Stimulated activated CD4-positive, alpha-beta T cell treated with anti-CD3 and anti-CD28 coated beads, TNF-alpha, amount 100 ng/mL, for 24 hours (primary cell): ENCODE measurements at regions not wholly inside any gene's neighbourhood (a gene's known extent, or its start where the extent isn't known, plus 50 kb on each side); places are given as distances from the start of the nearest gene placed in this dataset.

Experiments used
- DNase-seq, 3 experiments: peaks; one replicate each; pipeline ENCODE4 v3.0.0-alpha.2; 2020; ENCODE audit warnings: low read depth in 3 of 3

DNA sequence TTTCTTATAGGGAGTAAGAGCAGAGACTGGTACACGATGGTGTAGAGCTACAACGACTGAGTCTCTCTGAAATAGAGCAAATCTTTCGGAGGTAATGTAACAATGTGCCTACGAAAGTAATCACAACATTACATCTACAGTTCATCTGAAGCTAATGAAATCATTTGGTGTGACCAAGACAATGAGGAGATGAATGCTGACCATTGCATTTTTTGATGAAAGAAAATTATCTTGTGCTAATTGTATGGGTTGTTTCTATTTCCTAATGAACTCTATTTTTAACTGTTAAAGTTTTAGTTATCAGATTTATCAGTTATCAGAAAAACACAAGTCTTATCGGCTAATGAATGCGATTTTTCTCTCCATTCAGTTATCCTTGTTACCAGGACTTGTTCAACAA, 913.4 kb downstream of the SLITRK6 start:
- DNase-seq, result no peak

DNA sequence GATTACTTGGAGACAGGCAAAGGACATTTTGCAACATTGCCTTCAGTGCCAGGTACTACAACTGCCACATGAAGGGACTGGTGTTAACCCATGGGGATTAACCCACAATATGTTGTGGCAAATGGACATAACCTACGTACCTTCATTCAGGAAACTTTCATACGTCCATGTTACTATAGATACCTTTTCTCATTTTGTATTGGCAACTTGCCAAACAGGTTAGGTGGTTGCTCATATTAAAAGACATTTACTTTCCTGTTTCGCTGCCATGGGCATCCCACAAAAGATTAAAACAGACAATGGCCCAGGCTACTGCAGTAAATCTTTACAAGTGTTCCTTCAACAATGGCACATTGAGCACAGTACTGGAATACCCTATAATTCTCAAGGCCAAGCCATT, 925.3 kb downstream of the SLITRK6 start:
- DNase-seq, result no peak

DNA sequence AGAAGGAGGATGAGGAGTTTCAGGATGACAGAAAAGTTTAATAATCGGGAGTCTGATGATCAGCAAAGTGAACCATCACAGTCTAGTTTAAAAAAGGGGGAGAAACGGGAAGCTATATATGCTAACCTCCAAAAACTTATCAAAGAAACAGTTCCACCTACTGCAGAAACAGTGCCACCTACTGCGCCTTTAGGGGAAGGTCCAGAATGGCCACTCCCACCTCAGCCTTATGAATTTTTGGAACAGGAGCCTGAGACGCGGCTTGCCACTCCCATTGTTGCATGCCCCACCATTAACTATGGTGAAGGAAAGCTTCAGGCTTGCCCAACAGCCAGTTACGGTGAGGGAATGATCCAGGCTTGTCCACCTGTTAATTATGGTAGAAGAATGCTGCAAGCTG, 929.0 kb downstream of the SLITRK6 start:
- no peak for DNase-seq

DNA sequence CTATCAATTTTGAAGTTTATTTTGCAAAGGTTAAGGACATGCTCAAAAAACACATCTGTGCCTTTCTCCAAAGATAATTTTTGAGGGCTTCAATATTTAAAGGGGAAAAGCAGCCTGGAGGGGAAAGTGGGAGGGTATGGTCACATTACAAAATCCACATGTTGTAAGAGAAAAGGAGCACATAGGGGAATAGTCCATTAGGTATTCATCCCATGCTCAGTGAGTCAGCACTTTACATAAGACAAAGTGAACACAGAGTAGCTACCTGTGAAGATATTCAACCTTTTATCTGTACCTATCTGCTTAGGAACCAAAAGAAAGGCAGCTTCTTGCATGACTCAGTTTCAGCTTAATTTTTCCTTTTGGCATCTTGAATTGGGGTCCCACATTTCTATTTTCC, 932.0 kb downstream of the SLITRK6 start:
- DNase-seq, result no peak

DNA sequence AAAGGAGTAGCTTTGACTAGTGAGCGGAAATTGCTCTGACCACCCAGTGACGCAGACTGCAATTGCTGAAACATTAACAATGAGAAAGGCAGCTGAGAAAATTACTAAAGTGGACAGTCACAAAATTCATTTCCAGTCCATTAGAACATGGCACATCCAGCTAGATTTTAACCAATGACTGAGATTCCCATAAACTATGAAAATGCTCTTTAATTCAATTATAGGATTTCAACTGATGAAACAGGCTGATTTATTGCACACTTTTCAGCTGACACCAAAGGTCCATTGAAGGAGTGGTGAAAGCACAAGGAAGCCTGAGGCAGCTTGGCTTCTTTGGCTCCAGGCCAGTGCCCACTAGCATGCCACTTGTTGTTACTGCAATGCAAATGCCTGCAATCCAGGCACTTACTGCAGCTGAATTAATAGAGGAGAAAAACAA, 933.4 kb downstream of the SLITRK6 start:
- DNase-seq, result no peak

DNA sequence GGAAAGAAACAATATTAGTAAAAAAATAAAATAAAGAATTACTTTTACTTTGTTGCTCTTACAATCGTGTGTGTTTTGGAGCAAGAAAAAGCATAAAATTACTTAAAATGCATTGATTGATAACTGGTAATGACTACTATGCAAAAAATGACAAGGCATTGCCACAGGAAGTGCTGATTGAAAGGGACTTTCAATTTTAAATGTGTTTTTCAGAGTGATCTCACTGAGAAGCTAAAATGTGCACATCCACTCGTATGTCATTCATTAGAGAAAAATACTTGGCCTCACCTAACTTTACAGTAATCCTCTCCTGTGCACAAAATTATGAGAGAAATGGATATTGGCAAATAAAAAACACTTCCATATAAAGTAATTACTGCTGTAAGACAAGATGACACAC, 934.9 kb downstream of the SLITRK6 start:
- DNase-seq, result no peak

DNA sequence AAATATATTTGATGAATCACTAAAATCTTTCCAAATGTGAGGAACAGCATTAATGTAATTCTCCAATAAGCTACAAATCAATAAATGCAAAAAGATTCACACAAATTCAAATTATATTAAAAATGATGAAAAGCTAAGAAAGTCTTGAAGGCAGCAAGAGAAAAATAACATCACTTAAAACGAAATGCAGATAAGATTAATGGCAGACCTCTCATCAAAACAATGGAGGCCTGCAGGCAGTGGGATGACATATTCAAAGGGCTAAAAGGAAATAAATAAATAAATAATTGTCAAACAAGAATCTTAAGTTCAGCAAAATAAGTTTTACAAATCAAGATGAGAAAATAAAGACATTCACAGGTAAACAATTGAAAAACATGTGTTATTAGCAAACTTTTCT, 952.1 kb downstream of the SLITRK6 start:
- DNase-seq, result no peak

DNA sequence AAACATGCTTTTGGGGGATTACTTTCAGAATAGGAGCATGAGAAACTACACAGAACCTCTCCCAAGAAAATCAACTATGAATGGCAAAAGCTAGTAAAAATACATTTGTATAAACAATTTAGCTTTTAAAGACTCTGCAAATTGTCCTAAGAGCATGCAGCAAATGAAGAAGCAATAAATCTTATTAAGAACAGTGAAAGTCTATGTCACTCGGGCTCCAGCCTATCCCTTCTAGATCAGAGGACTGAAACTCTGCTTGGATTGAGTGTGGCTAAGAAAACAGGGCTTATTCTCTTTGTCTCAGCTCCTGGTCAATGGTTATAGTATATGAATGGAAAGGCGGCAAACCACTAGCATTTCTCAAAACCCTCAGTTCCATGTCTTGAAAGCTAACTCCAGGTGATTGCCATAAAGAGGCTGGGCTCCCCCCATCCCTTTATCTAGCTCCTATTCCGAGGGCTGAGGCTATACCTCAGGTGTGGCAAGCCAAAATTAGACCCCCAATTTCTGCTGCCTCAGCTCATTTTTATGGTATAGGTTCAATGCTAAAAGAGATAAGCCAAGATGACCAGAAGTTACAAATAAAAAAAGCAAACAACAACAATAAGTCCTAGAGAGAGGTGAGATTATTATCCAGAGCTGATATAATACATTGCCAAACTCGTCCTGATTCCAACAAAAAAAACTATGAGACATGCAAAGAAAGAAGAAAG, 953.2 kb downstream of the SLITRK6 start:
- no peak for DNase-seq

DNA sequence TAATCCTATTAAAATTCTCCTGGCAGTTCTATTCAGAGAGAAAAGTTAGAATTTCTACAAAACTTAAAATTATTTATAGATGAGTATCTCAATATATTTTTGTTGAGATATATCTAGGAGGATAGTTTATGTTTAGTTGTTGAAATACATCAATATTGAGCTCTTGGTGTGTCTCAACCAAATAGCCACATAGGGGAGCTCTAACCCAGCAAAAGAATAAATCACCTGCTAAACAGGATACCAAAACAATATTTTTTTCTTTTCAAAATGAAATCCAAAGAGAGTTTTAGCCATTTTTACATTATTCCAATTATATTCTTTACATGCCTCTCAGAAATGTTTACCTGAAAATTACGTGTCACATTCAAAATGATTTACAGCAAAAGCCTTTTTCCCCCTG, 954.7 kb downstream of the SLITRK6 start:
- no peak for DNase-seq

DNA sequence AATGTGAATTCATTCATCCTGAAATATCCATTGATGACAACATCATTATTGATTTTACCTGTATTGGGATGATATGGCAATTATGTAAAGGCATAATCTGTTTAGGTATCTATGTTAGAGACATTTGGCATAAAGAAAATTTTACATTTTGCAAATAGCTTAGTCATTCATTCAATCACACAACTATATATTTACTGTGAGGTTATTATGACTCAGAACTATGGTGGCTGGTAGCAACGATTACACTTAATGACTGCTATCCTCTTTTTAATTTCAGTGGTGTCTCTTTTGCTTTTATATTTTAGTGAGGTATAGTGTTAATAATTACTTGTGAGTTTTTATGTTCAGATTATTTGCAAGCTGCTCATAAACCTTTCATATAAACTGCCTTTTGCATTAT, 955.9 kb downstream of the SLITRK6 start:
- no peak for DNase-seq

DNA sequence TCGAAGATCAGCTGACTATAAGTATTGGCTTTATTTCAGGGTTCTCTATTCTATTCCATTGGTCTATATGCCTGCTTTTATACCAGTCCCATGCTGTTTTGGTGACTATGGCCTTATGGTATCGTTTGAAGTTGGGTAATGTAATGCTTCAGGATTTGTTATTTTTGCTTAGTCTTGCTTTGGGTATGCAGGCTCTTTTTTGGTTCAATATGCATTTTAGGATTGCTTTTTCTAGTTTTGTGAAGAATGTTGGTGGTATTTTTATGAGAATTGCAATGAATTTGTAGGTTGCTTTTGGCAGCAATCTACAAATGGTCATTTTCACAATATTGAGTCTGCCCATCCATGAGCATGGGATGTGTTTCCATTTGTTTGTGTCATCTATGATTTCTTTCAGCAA, 951.9 kb upstream of the SLITRK1 start:
- no peak for DNase-seq

DNA sequence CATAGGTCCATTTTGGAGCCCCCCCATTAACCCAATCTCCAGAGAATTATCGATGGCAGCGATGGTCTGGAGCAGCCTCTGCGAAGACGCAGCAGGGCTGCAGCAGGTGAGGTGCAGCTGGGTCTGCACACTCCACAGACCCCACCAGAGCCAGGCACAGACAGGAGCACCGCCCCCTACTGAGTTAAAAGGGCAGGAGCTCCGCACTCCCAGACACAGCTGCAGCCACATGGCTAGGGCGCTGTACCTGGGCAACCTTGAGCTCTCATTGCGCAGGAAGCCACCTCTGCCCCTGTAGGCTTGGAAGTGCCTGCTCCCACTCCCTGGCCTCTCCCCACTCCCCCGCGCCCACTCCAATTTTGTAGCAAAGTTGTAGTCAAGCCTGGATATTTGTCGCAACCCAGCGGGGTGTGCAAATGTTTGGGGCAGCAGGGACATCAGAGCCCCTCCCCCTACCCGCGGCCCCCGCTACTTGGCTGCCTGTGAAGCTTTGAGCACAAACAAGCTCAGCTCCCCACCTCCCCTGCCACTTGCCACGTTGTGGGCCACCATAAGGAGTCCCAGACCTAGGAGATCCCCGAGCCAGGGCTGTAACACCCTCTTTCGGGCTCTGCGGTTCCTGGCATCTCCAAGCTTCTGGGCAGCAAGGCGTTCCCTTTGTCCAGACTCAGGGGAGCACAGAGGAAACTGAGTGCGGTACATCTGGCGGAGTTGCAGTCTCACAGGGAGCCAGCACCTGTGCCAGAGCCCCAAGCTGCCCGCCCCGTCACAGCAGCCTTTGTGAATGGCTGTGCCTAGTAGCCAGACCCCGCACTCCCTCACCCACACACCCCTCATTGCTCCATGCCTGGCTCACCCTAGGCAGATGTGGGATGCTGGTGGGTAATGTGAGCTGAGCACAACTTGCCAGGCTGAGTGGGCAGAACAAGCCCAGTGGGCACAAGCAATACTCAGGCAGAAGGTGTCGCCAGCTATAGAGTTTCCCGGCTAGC, 949.7 kb upstream of the SLITRK1 start:
- no peak for DNase-seq

DNA sequence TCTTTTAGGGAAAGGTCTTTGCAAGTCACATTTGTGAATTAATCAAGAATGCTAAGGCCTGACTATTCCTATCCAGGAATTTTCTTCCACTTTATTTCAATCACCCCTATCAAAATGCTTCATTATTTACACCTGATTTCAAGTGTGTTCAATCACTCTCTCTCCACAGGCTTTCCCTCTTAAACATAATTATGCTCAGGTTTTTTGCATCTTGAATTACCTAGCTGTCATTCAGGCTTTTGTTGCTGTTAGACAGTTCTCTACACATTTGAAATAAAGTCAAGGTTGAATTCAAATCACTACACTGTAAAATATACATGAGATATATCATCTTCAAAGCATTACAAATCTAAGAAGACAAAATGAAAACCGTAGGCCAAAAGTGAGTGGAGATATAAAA, 941.3 kb upstream of the SLITRK1 start:
- DNase-seq, result no peak

DNA sequence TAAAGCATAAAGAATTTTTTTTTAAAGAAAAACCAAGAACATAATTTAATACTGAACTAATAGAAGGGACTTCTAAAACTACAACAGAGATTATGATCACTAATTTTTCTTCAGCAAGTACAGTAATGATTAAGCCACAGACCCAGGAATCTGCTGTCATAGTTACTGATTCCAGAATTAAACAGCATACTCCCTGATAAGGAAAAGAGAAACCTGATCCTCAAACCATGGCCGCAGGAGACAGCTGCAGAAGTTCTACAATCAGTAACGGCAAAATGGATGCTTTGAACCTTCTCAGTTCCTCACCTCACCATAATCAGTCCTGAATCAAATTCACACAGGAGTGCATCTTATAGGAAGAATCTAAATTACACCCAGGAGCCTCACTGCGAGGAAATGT, 939.0 kb upstream of the SLITRK1 start:
- DNase-seq, result no peak

DNA sequence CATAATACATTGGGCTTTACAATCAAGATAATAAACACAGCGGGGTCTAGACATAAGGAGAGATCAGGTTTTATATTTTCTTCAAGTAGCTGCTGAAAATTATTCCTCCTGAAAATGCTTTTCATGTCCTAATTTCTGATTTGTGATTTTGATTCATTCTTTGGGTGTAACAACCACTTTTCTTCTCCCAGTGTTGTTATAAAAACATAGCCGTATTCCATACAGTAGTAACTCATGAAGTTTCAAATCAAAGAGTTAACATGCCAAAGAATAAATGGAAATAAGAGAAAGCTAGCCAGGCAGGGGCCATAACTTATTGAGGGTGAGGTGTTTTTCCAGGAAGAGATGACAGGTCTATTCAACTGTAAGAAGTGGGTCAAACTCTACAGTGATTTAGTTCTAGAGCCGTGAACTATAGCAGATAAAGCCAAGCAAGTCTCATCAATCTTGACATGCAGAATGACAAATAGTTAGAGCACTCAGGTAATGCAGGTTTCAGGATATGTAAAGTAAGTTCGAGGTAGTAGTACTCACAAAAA, 934.4 kb upstream of the SLITRK1 start:
- no peak for DNase-seq

DNA sequence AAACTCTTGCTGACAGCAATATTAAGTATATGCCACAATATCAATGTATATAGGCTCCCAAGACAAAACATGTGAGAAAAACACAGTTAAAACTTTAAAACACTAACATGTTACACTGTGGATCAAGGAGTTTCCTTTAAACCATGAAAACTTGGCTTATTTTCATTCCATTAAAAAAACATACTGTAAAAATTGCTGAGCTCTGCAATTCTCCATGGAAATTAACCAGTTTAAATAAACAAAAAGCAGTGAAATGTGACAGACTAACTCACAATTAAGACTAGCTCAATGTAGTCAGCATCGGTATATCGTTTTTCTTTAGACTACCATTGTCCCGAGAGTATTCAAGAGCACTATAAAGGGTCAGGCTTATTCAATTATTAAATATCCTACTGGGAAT, 930.5 kb upstream of the SLITRK1 start:
- no peak for DNase-seq

DNA sequence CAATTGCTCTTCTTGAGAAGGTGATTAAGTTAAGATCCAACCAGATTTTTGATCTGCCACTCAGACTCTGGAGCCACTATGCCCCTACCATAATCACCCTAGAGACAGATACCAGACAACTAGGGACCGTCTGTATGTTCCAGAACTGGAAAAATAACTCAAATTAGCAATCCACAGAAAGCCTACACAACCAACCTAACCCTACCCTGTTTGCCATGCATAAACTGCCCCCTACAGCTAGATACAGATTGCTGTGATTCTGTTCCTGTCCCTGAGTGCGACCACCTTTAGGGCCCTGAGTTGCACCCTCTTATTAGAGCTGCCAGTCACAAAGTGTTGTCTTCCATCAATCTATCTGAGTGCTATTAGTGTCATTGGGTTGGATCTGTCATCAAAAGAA, 929.8 kb upstream of the SLITRK1 start:
- DNase-seq, result no peak

DNA sequence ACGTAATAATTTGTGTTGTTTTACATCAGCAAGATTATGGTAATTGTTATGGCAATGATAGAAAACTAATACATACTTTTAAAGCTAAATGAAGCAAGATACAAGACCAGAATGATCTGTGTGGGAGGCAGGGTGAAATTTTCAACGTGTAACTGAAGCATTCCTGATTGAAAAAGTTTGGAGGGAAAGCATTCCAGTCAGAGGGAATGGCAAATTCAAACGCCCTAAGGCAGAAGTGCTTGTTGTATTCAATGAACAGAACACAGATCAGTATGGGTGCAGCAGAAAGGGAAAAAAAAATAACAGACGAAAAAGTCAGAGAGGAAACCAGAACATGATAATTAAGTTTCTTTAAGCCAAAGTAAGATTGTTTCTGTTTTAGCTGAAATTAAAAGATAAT, 928.5 kb upstream of the SLITRK1 start:
- no peak for DNase-seq

DNA sequence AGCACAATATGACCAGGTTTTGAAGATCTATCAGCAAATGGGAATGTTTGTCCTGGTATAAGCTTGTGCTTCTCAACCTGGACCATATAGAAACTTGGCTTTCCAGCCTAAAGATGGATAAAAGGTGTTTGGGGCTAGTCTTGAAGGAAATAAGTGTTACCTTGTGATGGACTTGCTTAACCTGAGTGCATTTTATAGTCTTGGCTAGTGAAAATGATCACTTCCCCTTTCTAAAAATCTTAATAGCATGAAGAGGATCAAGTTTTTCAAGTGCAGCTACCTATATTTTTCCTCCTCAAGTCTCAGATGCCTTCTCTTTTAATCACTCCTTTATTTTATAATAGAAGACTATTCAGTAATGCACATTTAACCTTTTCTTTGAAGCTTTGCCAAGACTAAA, 919.8 kb upstream of the SLITRK1 start:
- no peak for DNase-seq

DNA sequence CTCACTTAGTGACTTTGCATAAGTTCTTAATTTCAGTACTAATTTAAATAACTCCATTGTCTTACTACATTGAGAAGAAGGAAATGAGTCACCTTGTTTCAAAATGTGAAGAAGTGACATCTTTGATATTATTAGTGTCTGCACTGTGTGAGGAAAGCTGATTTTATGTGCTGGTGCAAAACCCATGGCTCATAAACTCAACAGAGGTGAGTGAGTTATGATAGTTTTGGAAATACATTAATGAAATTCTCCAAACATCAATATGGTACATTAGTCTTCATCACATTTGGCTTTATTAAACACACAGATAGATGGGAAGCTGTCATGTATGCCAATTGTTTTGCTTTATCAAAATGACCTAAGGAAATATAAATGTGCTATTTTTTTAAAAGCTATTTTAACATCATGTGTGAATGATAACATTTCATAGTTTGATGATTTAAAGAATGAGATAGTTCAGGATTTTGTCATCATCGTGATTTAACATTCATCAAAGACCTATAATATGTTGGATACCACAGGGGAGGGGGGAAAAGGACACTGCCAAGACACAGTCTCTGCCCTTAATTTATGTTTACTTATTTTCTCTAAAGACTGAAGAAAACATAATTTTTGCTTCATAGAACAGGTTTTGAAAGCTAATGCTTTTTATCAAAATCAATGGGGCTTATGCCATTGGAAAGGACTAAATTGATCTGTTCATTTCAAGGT, 902.3 kb upstream of the SLITRK1 start:
- DNase-seq, result no peak

DNA sequence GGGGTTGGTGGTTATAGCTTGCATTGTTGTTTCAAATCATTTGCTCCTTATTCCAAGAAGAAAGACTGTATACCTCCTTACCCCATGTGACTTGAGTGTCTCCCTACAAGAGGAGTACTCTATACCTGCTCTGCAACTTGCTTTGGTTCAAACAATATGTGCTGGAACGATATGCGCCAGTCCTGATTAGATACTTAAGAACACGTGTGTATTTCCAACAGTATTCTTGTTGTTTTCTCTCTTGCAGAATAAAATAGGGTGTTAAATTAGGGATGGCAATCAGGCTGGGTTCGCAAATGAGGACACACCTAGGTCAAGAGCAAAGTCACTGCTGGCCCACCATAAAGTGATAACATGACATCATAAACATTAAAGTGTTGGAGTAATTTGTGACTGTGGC, 895.0 kb upstream of the SLITRK1 start:
- DNase-seq, result no peak

DNA sequence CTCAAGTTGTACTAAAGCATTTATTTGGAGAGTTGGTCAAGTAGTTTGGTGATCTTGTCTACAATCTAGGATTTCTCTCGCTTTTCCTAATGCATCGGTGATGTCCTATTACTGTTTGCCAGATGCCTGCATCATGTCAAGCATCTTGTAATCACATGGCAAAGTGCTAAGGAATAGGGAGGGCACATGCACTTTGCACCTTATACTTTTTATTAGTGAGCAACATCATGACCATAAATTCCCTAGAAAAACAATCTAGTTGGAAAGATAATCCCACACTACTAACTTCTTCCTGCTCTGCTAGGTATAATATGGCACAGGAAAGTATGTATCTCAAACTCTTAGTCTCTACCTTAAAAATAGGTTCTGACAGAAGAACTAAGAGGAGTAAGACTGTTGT, 894.3 kb upstream of the SLITRK1 start:
- no peak for DNase-seq
